WTC11 (cell line): ENCODE measurements at regions not wholly inside any gene's neighbourhood (a gene's known extent, or its start where the extent isn't known, plus 50 kb on each side); places are given as distances from the start of the nearest gene placed in this dataset.

ENCODE experiments used
- ATAC-seq: fragments of 200-7000 bp; cut with Tn5 transposase; 2 replicates; pipeline ENCODE4 v1.10.0; 2021; ENCODE audit warnings: mild to moderate bottlenecking, moderate library complexity
- CTCF ChIA-PET: fragments of 300-600 bp; sonication (Branson Sonifier 250); formaldehyde crosslinking; loops from one replicate; lab custom pipeline; 2021; ENCODE audit warnings: antibody characterized with exemption; lab: Charles Lee
- POLR2A ChIA-PET: fragments of 350-600 bp; sonication (Branson Sonifier 250); formaldehyde crosslinking; loops from one replicate; lab custom pipeline; 2021; ENCODE audit warnings: antibody characterized with exemption; lab: Charles Lee
- DNase-seq: peaks from one replicate; pipeline ENCODE4 v3.0.0; 2021; ENCODE audit warnings: low spot score
- H3K27ac Mint-ChIP-seq: 2 replicates; pipeline ENCODE4 v1.8.0; 2021; ENCODE audit warnings: mixed read lengths
- H3K27me3 Mint-ChIP-seq: 2 replicates; pipeline ENCODE4 v1.8.0; 2021; ENCODE audit warnings: low read depth, mild to moderate bottlenecking, moderate library complexity, mixed read lengths
- H3K36me3 Mint-ChIP-seq: 2 replicates; pipeline ENCODE4 v1.8.0; 2021; ENCODE audit warnings: mixed read lengths
- H3K4me1 Mint-ChIP-seq: 2 replicates; pipeline ENCODE4 v1.8.0; 2022; ENCODE audit warnings: mixed read lengths
- H3K4me3 Mint-ChIP-seq: 2 replicates; pipeline ENCODE4 v1.8.0; 2021; ENCODE audit warnings: mild to moderate bottlenecking, moderate library complexity, mixed read lengths
- H3K9me3 Mint-ChIP-seq: 2 replicates; pipeline ENCODE4 v1.8.0; 2021; ENCODE audit warnings: mixed read lengths
- AR ChIP-seq: fragments of 250-450 bp; sonication (Bioruptor Pico); IDR thresholded peaks from 2 replicates; pipeline ENCODE4 v1.9.0; 2021; ENCODE audit warnings: mild to moderate bottlenecking
- ARID4B ChIP-seq: sonication (generic); formaldehyde crosslinking; IDR thresholded peaks from 2 replicates; pipeline ENCODE4 v1.8.0; 2023; ENCODE audit warnings: missing genetic modification reagents, mild to moderate bottlenecking, borderline replicate concordance
- E2F5 ChIP-seq: sonication (generic); formaldehyde crosslinking; IDR thresholded peaks from 2 replicates; pipeline ENCODE4 v1.8.1; 2022; ENCODE audit warnings: mild to moderate bottlenecking, moderate library complexity, missing genetic modification reagents
- GTF2I ChIP-seq: fragments of 250-450 bp; sonication (Bioruptor Pico); conservative IDR thresholded peaks from 2 replicates; pipeline ENCODE4 v1.4.0; 2021; ENCODE audit warnings: mild to moderate bottlenecking
- NFATC4 ChIP-seq: fragments of 250-450 bp; sonication (Bioruptor Pico); IDR thresholded peaks from 2 replicates; pipeline ENCODE4 v1.9.0; 2021; ENCODE audit warnings: mild to moderate bottlenecking
- NFE2L1 ChIP-seq: sonication (generic); formaldehyde crosslinking; IDR thresholded peaks from 2 replicates; pipeline ENCODE4 v1.8.1; 2023; ENCODE audit warnings: missing genetic modification reagents
- NR2C2 ChIP-seq: sonication (generic); formaldehyde crosslinking; IDR thresholded peaks from 2 replicates; pipeline ENCODE4 v1.8.0; 2022; ENCODE audit warnings: mild to moderate bottlenecking, missing genetic modification reagents
- ZNF396 ChIP-seq: fragments of 250-450 bp; sonication (Bioruptor Pico); IDR thresholded peaks from 2 replicates; pipeline ENCODE4 v1.8.0; 2021; ENCODE audit warnings: mild to moderate bottlenecking, moderate library complexity, borderline replicate concordance
- ZNF425 ChIP-seq: fragments of 250-450 bp; sonication (Bioruptor Pico); conservative IDR thresholded peaks from 2 replicates; pipeline ENCODE4 v1.9.0; 2021; ENCODE audit warnings: mild to moderate bottlenecking
- TF ChIP-seq, protein P1 (sequence below): sonication (generic); formaldehyde crosslinking; IDR thresholded peaks from 2 replicates; pipeline ENCODE4 v1.8.0; 2023; ENCODE audit warnings: mild to moderate bottlenecking, missing genetic modification reagents

DNA sequence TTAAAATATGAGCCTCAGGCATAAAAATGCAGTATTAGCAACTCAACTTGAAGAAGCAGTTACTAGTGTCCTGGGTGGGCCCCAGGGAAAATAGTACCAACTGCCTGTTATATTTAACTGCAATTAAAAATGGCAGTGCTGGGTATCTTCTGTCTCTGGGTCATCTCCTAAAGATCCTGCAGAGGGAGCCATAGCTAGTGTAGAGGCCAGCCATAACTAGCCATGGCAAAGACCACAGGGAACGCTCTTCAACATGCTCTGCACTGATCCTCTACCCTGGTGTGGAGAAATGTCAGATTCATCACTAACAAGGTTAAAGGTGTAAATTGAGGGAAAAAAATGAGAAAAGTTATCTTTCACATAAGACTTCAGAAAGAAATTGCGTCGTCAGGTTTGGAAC is 181.3 kb downstream of the SNRPN start (continued):
- TF ChIP-seq, protein P1, sequence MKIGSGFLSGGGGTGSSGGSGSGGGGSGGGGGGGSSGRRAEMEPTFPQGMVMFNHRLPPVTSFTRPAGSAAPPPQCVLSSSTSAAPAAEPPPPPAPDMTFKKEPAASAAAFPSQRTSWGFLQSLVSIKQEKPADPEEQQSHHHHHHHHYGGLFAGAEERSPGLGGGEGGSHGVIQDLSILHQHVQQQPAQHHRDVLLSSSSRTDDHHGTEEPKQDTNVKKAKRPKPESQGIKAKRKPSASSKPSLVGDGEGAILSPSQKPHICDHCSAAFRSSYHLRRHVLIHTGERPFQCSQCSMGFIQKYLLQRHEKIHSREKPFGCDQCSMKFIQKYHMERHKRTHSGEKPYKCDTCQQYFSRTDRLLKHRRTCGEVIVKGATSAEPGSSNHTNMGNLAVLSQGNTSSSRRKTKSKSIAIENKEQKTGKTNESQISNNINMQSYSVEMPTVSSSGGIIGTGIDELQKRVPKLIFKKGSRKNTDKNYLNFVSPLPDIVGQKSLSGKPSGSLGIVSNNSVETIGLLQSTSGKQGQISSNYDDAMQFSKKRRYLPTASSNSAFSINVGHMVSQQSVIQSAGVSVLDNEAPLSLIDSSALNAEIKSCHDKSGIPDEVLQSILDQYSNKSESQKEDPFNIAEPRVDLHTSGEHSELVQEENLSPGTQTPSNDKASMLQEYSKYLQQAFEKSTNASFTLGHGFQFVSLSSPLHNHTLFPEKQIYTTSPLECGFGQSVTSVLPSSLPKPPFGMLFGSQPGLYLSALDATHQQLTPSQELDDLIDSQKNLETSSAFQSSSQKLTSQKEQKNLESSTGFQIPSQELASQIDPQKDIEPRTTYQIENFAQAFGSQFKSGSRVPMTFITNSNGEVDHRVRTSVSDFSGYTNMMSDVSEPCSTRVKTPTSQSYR (CRISPR knock-in tag) = no peak
- TF ChIP-seq ZNF425 (CRISPR knock-in tag) = peak; percentile 85; the same call in 1 of the 2 replicates
- 0 out of 2 replicates have a peak, but pooled peaks have one; percentile 53 for TF ChIP-seq AR (CRISPR knock-in tag)

- Mint-ChIP-seq H3K27ac (no peak overlapping the region), H3K9me3 (peaks cover 57% of the 10 kb centered on the region)
- CTCF ChIA-PET = interaction anchor here (1.2 kb wide), 1 partner anchor 364 kb away, joined by 3 read pairs; no protein-coding TSS in a partner anchor
- no peak for DNase-seq
- no peak for TF ChIP-seq ARID4B (CRISPR knock-in tag)
- no peak for TF ChIP-seq NR2C2 (CRISPR knock-in tag)
- TF ChIP-seq, all 79 proteins: peak for 0
- POLR2A ChIA-PET = no interaction called here
- Mint-ChIP-seq H3K27me3 (peaks cover 6% of the 10 kb centered on the region), H3K4me1 (peaks cover 10% of the 10 kb centered on the region; the same call in 1 of the 2 replicates), H3K36me3 (peaks cover 19% of the 10 kb centered on the region), H3K4me3 (no peak overlapping the region)
- no peak for ATAC-seq
Observed at GRCh38 chr15:25137013-25137412, 182.2 kb downstream of the SNRPN start.

- Mint-ChIP-seq H3K4me1 (no peaks in the 10 kb centered on the region), H3K9me3 (peaks cover 58% of the 10 kb centered on the region), H3K36me3 (peaks cover 33% of the 10 kb centered on the region), H3K27ac (no peak overlapping the region), H3K27me3 (peaks cover 8% of the 10 kb centered on the region; the same call in 1 of the 2 replicates)
- DNase-seq (peak; percentile 9), ATAC-seq (no peak)
- TF ChIP-seq E2F5 (CRISPR knock-in tag) (no peak), NFE2L1 (no peak), ZNF396 (no peak), GTF2I (no peak), NFATC4 (CRISPR knock-in tag) (no peak)
- TF ChIP-seq, all 79 proteins: peak for 0
- CTCF ChIA-PET = no interaction called here
- H3K4me3 Mint-ChIP-seq = no peak overlapping the region
- POLR2A ChIA-PET = no interaction called here
Observed at GRCh38 chr15:25169318-25169717, 214.5 kb downstream of the SNRPN start.
